GM18511 (cell line): ENCODE measurements at regions not wholly inside any gene's neighbourhood (a gene's known extent, or its start where the extent isn't known, plus 50 kb on each side); places are given as distances from the start of the nearest gene placed in this dataset.
"Not testable (repeated sequence)": the region's sequence is repeated elsewhere in the genome, so short reads cannot be mapped to it uniquely, and the experiment has no call there.

ENCODE experiments used
- ATAC-seq: cut with Tn5 transposase; IDR thresholded peaks from one replicate; pipeline ENCODE4 v1.9.1; 2021; ENCODE audit warnings: mild to moderate bottlenecking, moderate library complexity; ENCODE audit not compliant: unreplicated experiment

DNA sequence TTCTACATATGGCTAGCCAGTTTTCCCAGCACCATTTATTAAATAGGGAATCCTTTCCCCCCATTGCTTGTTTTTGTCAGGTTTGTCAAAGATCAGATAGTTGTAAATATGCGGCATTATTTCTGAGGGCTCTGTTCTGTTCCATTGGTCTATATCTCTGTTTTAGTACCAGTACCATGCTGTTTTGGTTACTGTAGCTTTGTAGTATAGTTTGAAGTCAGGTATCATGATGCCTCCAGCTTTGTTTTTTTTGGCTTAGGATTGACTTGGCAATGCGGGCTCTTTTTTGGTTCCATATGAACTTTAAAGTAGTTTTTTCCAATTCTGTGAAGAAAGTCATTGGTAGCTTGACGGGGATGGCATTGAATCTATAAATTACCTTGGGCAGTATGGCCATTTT, 60.0 kb upstream of the GPC3 start:
- not testable (repeated sequence) for ATAC-seq

DNA sequence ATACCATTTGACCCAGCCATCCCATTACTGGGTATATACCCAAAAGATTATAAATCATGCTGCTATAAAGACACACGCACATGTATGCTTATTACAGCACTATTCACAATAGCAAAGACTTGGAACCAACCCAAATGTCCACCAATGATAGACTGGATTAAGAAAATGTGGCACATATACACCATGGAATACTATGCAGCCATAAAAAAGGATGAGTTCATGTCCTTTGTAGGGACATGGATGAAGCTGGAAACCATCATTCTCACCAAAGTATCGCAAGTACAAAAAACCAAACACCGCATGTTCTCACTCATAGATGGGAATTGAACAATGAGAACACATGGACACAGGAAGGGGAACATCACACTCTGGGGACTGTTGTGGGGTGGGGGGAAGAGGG, 81.7 kb upstream of the GPC3 start:
- not testable (repeated sequence) for ATAC-seq

DNA sequence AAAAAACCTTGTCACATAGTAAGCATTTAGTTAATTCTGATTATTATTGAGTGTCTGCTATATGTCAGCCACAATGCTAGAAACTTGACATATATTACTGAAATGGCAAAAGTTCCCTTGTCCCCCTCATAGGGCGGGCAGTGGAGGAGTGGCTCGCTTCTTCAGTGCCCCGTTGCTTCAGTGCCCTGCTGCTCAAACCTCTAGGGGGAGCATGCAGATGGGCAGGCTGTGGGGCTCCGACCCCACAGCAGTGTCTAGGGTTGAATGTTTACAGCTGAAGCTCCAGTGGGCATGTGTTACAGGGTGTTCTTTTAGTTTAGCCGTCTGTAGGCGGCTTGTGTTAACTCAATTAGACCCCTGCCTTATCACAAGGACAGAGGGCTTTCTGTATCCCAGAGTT, 86.5 kb upstream of the GPC3 start:
- ATAC-seq = not testable (repeated sequence)

DNA sequence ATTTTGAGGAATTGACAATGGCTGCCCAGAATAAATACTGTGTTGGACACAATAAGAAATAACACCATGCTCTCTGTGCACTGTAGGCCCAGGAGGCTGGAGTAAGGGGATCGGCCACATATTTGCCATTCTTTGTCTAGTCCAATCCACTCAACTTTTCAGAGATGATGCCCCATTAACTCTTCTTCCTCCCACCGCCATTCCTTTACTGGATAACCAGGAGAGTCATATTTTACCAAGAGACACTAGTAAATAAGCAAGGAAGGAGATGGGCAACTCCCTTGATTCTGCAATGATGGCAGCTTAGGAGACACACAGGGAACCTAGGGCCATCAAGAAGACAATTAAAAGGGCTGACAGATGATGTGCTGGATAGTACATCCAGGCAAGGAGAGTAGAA, 87.9 kb upstream of the GPC3 start:
- ATAC-seq = no peak

DNA sequence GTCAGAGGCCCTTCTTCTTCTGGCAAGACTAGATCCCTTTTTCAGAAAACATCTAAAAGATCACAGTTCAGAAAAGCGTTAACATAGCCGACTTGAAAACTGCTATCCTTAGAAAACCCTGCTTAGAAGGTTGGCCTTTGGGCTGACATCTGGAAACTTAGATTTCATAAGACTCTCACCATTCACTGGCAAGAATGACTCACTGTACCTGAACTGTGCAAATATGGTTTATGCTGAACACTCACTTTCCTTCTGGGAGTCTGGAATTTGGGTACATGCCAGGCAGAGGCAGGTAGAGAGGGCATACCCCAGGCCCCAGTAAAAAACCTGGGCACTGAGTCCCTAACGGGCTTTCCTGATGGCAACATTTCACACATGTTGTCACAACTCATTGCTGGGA, 88.8 kb upstream of the GPC3 start:
- ATAC-seq = no peak

DNA sequence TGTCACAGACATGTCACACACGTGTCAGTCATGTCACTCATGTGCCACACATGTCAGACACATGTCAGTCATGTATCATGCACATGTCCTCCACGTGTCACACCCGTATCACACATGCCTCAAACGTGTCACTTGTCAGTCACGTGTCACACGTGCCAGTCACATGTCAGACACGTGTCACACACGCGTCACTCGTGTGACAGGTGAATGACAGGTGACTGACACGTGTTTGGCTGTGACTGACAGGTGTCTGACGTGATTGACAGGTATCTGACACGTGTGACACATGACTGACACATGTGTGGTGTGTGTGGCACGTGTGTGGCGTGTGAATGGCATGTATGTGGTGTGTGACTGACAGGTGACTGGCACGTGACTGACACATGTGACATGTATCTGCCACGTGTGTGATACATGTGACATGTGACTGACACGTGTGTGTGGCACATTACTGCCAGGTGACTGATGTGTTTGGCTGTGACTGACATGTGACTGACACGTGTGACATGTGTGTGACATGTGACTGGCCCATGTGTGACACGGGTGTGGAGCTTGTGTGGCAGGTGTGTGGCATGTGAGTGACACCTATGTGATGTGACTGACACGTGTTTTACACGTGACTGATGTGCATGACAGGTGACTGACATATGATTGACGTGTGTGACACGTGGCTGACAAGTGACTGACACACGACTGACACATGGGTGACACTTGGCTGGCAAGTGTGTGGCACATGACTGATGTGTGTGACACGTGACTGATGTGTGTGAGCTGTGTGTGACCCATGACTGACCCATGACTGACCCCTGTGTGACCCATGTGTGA, 90.7 kb upstream of the GPC3 start:
- no peak for ATAC-seq

DNA sequence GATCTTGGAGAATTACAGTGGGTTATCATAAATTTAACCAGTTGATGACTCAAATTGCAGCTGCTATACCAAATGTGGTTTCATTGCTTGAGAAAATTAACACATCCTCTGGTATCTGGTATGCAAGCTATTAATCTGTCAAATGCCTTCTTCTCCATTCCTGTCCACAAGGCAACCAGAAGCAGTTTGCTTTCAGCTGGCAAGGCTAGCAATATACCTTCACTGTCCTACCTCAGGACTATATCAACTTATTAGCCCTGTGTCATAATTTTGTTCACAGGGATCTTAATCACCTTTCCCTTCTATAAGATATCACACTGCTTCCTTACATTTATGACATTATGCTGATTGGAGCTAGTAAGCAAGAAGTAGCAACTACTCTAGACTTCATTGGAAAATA, 110.0 kb upstream of the GPC3 start:
- no peak for ATAC-seq

DNA sequence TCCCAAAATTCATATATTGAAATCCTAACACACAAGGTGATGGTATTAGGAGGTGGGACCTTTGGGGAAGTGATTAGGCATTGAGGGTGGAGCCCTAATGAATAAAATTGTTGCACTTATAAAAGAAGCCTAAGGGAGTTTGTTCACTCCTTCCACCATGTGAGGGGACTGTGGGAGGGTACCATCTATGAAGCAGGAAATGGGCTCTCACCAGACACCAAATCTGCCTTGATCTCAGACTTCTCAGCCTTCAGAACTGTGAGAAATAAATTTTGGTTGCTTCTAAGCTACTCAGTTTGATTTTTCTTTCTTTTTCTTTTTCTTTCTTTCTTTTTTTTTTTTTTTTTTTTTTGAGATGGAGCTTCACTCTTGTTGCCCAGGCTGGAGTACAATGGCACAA, 116.2 kb upstream of the GPC3 start:
- ATAC-seq = no peak

DNA sequence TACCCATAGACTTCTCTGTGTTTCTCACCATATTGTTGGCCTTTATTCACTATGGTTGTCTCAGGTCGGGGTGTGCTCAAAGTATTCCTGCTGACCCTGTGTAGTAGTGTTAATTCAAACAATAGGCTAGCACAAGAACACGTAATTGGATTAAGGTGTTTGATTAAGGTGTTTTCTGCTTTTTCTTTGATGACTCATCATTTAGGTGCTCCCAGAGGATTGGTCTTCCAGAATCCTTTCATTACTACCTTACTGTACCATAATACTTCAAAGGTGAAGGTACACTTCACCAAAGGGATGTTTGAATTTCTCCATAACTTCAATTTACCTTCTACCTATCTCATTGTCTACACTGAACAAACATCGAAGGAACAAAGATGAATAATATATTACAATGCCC, 121.7 kb upstream of the CCDC160 start:
- ATAC-seq = no peak

DNA sequence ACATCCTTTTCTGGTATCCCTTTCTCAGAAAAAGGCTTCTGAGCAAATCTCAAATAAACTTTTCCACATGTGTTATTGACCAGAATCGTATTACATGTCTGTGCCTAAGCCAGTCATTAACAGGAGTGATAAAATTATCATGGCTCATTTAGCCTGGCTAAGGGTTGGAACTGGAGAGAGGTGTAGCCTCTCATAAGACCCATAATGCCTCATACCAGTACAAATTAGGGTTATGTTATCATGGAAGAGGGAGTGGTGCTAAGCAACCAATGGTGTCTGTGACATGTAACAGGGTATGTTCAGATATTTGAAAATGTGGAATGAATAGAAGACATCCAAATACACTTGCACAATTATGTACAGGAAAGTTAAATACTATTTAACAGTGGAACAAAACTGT, 99.6 kb upstream of the CCDC160 start:
- ATAC-seq = no peak

DNA sequence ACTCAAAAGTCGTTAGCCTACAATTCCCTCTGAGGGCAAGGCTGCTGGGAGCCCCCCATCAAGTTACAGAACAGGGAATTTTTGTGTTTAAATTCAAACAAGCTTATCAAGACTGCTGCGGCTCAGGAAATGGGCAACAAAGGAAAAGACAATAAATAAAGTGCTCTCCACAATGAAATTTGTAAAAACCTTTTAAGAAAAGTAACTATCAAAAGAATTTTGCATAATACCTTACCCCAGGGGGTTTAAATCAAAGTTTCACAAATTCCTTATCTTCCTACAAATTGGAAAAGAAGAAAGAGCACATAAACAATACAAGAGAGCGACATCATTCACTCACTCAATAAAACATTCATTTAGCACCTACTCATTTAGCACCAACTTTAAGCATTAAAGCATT, 97.9 kb upstream of the CCDC160 start:
- no peak for ATAC-seq

DNA sequence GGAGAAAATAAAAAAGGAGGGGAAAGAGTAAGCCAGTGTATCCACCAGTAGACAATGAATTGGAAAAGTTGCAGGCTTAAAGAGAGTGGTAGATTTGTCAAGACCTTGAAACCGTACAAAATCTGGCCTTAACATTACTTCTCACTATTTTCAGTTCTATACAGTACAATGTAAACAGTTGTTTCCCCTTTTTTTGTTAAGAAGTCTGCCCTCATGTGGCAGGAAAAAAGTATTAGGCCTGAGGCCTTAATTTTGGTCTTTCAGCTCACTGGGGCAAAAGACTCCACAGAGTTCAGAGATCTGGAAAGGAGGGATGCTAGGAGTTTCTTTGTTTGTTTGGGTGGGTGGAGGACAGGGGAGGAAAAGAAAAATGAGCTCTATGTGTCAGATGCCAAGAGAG, 92.8 kb upstream of the CCDC160 start:
- ATAC-seq = peak; percentile 86

DNA sequence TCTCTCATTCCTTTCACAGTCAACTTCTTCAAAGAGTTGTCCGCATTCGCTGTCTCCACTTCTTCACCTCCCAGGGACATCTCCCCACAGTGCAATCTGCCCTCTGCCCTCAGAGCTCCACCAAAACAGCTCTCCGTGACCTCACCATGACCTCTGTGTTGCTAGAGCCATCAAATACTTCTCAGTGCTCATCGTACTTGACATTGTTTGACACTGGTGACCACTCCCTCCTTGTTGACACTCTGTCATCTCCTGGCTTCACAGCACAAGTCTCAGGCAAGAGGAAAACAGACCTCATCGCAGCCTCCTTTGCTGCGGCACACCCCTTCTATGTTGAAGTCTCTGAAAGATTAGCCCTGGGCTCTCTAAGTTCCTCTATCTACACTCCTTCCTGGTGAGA, 90.5 kb upstream of the CCDC160 start:
- no peak for ATAC-seq

DNA sequence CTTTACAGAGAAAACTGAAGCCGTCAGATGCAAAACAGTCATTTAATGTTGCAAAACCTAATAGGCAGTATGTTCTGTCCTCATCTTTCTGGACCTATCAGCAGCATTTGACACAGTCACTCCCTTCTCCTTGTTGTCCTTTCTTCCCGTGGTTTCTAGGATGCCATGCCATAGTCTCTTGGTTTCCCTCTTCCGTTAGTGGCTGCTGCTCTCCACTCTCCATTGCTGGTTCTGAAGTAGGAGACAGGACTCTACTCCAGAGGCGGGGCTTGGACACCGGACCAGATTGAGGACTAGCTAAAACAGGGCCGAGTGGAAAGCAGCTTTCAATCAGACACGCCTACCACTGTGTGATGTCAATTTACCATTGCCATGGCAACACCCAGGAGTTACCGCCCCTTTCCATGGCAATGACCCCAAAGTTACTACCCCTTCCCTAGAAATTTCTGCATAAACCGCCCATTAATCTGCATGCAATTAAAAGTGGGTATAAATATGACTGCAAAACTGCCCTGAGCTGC, 88.8 kb upstream of the CCDC160 start:
- no peak for ATAC-seq

DNA sequence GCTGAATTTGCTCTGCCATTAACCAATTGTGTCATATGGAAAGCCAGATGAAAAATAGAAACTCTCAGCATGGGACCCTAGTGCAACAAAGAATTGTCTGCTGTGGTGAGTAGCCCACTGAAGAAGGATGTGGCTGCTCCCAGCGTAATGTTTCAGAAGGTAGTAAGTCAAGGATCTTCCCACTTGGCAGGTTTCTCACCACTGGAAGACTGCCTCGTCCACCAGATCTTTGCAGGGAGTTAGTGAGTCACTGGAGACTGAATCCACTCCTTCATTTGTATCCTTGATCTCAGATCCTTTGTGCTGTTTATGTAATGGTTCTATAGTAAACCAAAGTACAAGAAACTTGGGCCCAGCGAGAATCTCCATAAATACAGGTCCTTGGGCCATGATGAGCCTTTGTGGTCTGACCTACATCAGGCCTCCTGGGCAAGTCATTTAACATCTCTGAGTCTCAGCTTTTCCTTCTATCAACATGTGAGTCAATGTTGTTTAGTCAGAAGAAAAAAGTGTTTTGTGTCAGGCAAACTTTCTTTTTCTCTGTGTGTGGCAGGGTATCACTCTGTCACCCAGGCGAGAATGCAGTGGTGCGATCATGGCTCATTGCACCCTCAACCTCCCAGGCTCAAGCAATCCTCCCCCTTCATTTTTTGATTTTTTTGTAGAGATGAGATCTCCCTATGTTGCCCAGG, 78.0 kb upstream of the CCDC160 start:
- ATAC-seq = peak; percentile 46

DNA sequence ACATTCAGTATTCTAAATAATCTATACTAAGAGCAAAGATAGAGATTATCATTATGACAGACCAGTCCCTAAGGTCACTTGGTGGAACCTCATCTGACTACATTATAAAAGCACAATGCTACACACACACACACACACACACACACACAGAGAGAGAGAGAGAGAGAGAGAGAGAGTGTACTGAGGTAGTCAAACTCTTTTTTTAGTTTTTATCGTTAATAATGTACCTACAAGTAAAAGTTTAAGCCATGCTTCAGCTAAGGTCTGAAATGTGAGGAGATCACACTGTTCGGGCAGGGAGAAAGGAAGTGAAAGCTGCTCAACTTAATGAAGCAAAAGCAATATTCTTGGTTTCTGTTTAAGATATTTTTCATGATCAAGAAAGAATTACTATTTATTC, 75.8 kb upstream of the CCDC160 start:
- peak; percentile 84 for ATAC-seq

DNA sequence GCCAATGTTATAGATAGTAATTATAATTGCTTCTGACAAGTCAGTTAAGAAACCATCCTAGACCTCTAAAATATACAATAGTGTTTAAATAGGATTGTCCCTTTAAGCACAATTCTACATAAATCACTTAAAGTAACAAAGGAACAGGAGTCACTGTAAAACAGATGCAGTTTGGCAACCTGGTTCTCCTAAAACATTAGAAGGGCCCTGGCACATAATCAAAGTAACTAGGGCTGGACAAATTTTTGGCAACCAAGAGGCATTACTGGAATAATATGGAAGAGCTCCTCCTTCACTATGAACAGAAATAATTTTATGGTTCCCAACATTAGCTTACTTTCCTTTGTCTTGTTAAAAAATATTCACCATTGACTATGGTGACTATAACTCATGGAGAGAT, 75.0 kb upstream of the CCDC160 start:
- no peak for ATAC-seq

DNA sequence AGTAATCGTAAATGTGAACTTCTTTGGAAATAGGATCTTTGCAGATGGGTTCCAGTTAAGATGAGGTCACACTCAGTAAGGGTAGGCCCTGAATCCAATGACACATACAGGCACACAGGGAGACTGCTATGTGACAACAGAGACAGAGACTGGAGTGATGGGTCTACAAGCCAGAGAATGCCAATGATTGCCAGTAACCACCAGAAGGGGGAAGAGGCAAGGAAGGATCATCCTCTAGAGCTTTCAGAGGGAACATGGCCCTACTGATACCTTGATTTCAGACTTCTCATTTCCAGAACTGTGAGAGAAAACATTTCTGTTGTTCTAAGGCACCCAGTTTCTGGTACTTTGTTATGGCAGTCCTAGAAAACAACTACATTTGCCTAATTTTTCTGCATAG, 73.1 kb upstream of the CCDC160 start:
- no peak for ATAC-seq

DNA sequence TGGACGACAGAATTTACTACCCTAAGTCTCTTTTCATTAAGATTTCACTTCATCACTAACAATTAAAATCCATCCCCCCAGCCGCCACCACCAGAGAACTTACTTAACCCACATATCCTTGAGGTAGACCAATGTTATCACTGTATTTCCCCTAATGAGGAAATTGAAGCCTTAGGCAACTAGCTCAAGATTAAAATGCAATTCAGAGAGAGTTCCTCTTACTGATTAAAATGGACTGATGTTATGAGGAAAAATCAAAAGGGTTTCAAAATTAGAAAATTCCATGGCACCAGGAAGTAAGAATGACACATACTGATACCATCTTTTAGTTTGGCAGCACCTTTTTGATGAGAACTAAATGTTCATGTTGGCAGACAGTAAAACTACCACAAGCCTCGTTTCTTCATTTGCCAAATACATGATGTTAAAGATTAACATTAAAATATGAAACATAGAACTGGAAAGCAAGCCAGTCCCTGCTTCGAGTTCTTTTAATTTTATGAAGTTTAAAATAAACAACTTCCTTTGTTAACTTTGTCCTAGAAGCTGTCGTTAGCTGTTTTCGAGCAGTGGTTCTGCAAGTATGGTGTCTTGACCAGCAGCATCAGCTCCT, 69.3 kb upstream of the CCDC160 start:
- no peak for ATAC-seq

DNA sequence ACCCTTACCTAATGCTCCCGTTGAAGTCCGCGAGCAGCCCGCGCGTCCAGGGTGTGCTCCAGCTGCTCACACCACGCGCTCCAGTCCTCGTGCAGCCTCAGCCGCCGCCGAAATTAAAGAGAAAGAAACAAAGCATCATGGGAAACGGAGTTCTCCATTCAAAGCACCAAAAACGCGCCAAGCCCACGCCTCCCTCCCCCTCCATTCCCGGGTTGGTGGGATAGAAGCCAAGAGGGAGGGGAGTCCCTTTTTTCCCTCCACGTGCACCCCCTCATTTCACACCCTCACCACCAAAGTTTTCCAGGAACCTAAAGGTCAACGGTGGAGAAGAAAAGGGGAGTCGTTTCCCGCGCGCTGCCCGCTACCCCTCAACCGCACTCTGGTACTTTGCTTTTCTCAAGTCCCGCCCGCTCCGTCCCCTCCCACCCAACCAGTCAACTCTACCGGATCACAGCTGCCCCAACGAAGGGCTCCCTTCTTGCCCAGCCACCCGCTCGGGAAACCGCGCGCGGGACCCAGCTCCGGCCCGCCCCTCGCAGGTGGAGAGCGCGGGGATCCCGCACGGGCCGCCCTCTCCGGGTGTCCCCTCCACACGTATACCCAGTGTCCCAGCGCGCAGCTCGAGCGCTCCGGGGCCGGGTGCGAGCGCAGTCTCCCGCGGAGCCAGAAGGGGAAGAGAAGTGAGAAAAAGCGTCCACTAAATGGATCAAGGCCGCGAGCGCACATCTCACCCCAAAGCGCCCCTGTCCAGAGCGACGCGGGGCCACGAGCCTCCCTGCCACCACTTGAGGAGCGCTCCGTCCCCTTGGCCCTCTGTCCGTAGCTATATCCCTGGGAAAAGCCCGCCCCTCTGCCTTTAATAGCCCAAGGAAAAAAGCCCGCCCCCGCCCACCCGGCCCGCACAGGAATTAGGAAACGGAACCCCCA, 65.1 kb upstream of the CCDC160 start:
- peak; percentile 61 for ATAC-seq
